PC-9 (cell line): ENCODE measurements at regions not wholly inside any gene's neighbourhood (a gene's known extent, or its start where the extent isn't known, plus 50 kb on each side); places are given as distances from the start of the nearest gene placed in this dataset.
"Not testable (repeated sequence)": the region's sequence is repeated elsewhere in the genome, so short reads cannot be mapped to it uniquely, and the experiment has no call there.

ENCODE experiments used
- BruUV-seq: library from RNA; stranded (reverse); fragments of 400-500 nt; replicated peaks from 2 replicates; lab custom pipeline; 2021; lab: Mats Ljungman, UMichigan
- CTCF ChIA-PET: fragments of 300-600 bp; sonication (Branson Sonifier 250); formaldehyde crosslinking; loops from one replicate; lab custom pipeline; 2022; ENCODE audit warnings: antibody characterized with exemption; lab: Charles Lee
- POLR2A ChIA-PET: fragments of 300-600 bp; sonication (Branson Sonifier 250); formaldehyde crosslinking; loops from one replicate; lab custom pipeline; 2022; ENCODE audit warnings: antibody characterized with exemption; ENCODE audit not compliant: unreplicated experiment; lab: Charles Lee
- DNase-seq, 2 experiments: peaks; one replicate each; pipeline versions ENCODE4 v3.0.0 to v3.0.0-alpha.2; 2015 to 2022; ENCODE audit warnings: mixed read lengths in 1 of 2
- H2AFZ ChIP-seq: fragments of 200-600 bp; sonication (generic); 2 replicates; pipeline ENCODE4 v1.8.1; 2017; ENCODE audit warnings: antibody characterized with exemption
- H3F3A ChIP-seq: fragments of 200-600 bp; sonication (generic); 2 replicates; pipeline ENCODE4 v1.8.1; 2017; ENCODE audit warnings: antibody characterized with exemption, mild to moderate bottlenecking, low read depth; ENCODE audit not compliant: insufficient read depth
- H3K27ac ChIP-seq: fragments of 200-600 bp; sonication (generic); 2 replicates; pipeline ENCODE4 v1.6.1; 2016; ENCODE audit warnings: mixed run types
- H3K27me3 ChIP-seq: fragments of 200-600 bp; sonication (generic); 2 replicates; pipeline ENCODE4 v1.6.1; 2016; ENCODE audit warnings: low read depth, mixed run types; ENCODE audit not compliant: insufficient read depth
- H3K36me3 ChIP-seq: fragments of 200-600 bp; sonication (generic); 2 replicates; pipeline ENCODE4 v1.6.1; 2016; ENCODE audit warnings: low read depth, mixed run types
- H3K4me1 ChIP-seq: fragments of 200-600 bp; sonication (generic); replicated peaks from 2 replicates; pipeline ENCODE4 v1.6.1; 2016; ENCODE audit warnings: mixed run types; ENCODE audit not compliant: insufficient read depth
- H3K4me2 ChIP-seq: fragments of 200-600 bp; sonication (generic); 2 replicates; pipeline ENCODE4 v1.6.1; 2017; ENCODE audit warnings: mixed run types
- H3K4me3 ChIP-seq: fragments of 200-600 bp; sonication (generic); 2 replicates; pipeline ENCODE4 v1.6.1; 2016; ENCODE audit warnings: mixed run types
- H3K79me2 ChIP-seq: fragments of 200-600 bp; sonication (generic); 2 replicates; pipeline ENCODE4 v1.6.1; 2017; ENCODE audit warnings: low read depth, mixed run types
- H3K9me2 ChIP-seq: fragments of 200-600 bp; sonication (generic); 2 replicates; pipeline ENCODE4 v1.8.1; 2017; ENCODE audit warnings: mild to moderate bottlenecking; ENCODE audit not compliant: insufficient read depth
- H3K9me3 ChIP-seq: fragments of 200-600 bp; sonication (generic); 2 replicates; pipeline ENCODE4 v1.8.1; 2016; ENCODE audit warnings: low read depth; ENCODE audit not compliant: insufficient read depth
- H4K20me1 ChIP-seq: fragments of 200-600 bp; sonication (generic); 2 replicates; pipeline ENCODE4 v1.8.1; 2017; ENCODE audit not compliant: insufficient read depth
- CTCF ChIP-seq: fragments of 200-600 bp; sonication (generic); conservative IDR thresholded peaks from 2 replicates; pipeline ENCODE4 v1.6.1; 2017; ENCODE audit warnings: mixed run types, antibody characterized with exemption, mild to moderate bottlenecking, moderate library complexity
- EZH2 ChIP-seq: fragments of 200-600 bp; sonication (generic); IDR thresholded peaks from 2 replicates; pipeline ENCODE4 v1.8.0; 2017; ENCODE audit warnings: antibody characterized with exemption, low read depth
- intact Hi-C: fragments of 100-400 bp; cut with micrococcal nuclease; formaldehyde crosslinking; loops from one replicate; pipeline ENCODE4 v1.10.0; 2022; ENCODE audit not compliant: unreplicated experiment

DNA sequence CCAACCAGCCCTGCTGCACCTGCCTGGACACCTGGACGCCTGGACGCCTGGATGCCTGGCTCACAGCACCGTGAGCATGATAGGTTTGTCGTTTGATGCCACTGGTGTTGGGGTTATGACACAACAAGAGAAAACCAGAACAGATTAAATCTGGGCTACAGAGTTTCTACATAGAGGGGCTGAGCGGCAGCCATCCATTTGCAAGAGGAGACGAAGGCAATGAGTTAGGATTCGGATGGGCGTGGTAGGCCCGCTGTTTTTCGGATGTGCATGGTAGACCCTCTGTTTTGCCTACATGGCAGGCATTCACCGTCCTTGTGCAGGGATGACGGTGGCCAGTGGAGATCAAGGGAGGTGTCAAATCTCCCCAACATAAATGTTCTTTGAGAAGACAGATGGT, 121.5 kb upstream of the RNF32 start:
- Histone ChIP-seq H3K9me2 (peaks cover 5% of the 10 kb centered on the region; the same call in 1 of the 2 replicates), H4K20me1 (no peaks in the 10 kb centered on the region), H3K27ac (no peak overlapping the region), H3K27me3 (peaks cover 95% of the 10 kb centered on the region), H3K4me2 (no peak overlapping the region), H3K36me3 (no peaks in the 10 kb centered on the region), H3K9me3 (no peaks in the 10 kb centered on the region), H2AFZ (no peak overlapping the region), H3F3A (no peaks in the 10 kb centered on the region), H3K79me2 (no peaks in the 10 kb centered on the region), H3K4me3 (no peak overlapping the region), H3K4me1 (no peaks in the 10 kb centered on the region)
- TF ChIP-seq EZH2 (no peak), CTCF (no peak)
- no TSS peak for BruUV-seq
- no peak for DNase-seq
- ChIA-PET CTCF (no interaction called here), POLR2A (no interaction called here)
- intact Hi-C loops = no loop called here

DNA sequence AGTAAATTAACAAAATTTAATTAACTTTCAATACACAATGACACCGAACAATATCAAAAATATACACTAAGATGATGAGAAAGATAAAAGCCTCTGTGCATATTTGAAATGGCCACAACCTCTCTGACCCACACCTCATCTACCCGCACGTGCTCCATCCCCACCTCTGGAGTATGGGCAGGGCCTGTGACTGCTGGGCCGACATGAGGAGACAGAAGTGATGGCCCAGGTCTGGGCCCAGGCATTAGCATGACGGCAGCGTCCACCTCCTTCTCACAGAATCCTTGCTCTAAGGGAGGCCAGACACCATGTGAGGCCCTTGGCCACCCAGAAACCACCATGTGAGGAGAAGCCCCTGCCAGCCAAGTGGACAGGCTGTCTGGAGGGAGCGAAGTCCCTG, 122.1 kb upstream of the RNF32 start:
- Histone ChIP-seq H3K4me1 (no peaks in the 10 kb centered on the region), H3K36me3 (no peaks in the 10 kb centered on the region), H3K9me2 (peaks cover 5% of the 10 kb centered on the region; the same call in 1 of the 2 replicates), H3K27ac (no peak overlapping the region), H3K4me2 (no peak overlapping the region), H2AFZ (no peak overlapping the region), H3F3A (no peaks in the 10 kb centered on the region), H3K4me3 (no peak overlapping the region), H3K79me2 (no peaks in the 10 kb centered on the region), H3K27me3 (peaks cover 95% of the 10 kb centered on the region), H4K20me1 (no peaks in the 10 kb centered on the region), H3K9me3 (no peaks in the 10 kb centered on the region)
- ChIA-PET CTCF (interaction anchor here (0.7 kb wide), 1 partner anchor 11 kb away, joined by 4 read pairs; no protein-coding TSS in a partner anchor), POLR2A (no interaction called here)
- intact Hi-C loops = no loop called here
- no peak for TF ChIP-seq CTCF
- no peak for TF ChIP-seq EZH2
- no peak for DNase-seq
- no TSS peak for BruUV-seq

- H3K9me3 ChIP-seq, H3F3A ChIP-seq, H3K4me2 ChIP-seq, H3K79me2 ChIP-seq, H3K36me3 ChIP-seq, H3K27ac ChIP-seq, H3K4me1 ChIP-seq, H3K4me3 ChIP-seq, POLR2A ChIA-PET, DNase-seq, BruUV-seq, H4K20me1 ChIP-seq, H2AFZ ChIP-seq, intact Hi-C loops, H3K9me2 ChIP-seq: not testable (repeated sequence)
- H3K27me3 ChIP-seq = peaks cover 95% of the 10 kb centered on the region
- CTCF ChIA-PET = interaction anchor here (0.7 kb wide), 1 partner anchor 11 kb away, joined by 4 read pairs; no protein-coding TSS in a partner anchor
These were observed 122.7 kb upstream of the RNF32 start for GRCh38 chr7:156517858-156518257.

- H3K4me2 ChIP-seq = no peak overlapping the region
These were observed 123.7 kb upstream of the RNF32 start for GRCh38 chr7:156516791-156517378.

More at GRCh38 chr7:156516791-156517378, 123.7 kb upstream of the RNF32 start:
- H3K9me2 ChIP-seq = peaks cover 2% of the 10 kb centered on the region; the same call in 1 of the 2 replicates
- H4K20me1 ChIP-seq = no peaks in the 10 kb centered on the region
- H3K4me1 ChIP-seq = no peaks in the 10 kb centered on the region
- H3K9me3 ChIP-seq = no peaks in the 10 kb centered on the region
- no peak for DNase-seq
- no peaks in the 10 kb centered on the region for H3K79me2 ChIP-seq
- no peaks in the 10 kb centered on the region for H3F3A ChIP-seq
- BruUV-seq = no TSS peak
- TF ChIP-seq EZH2 (no peak), CTCF (no peak)
- H3K27me3 ChIP-seq = peaks cover 88% of the 10 kb centered on the region
- intact Hi-C loops = no loop called here
- no peak overlapping the region for H3K4me3 ChIP-seq
- ChIA-PET CTCF (no interaction called here), POLR2A (no interaction called here)
- H3K36me3 ChIP-seq = no peaks in the 10 kb centered on the region
- no peak overlapping the region for H3K27ac ChIP-seq
- no peak overlapping the region for H2AFZ ChIP-seq
